ENCODE measurements at regions not wholly inside any gene's neighbourhood (a gene's known extent, or its start where the extent isn't known, plus 50 kb on each side); places are given as distances from the start of the nearest gene placed in this dataset.
"Not testable (repeated sequence)": the region's sequence is repeated elsewhere in the genome, so short reads cannot be mapped to it uniquely, and the experiment has no call there.

DNA sequence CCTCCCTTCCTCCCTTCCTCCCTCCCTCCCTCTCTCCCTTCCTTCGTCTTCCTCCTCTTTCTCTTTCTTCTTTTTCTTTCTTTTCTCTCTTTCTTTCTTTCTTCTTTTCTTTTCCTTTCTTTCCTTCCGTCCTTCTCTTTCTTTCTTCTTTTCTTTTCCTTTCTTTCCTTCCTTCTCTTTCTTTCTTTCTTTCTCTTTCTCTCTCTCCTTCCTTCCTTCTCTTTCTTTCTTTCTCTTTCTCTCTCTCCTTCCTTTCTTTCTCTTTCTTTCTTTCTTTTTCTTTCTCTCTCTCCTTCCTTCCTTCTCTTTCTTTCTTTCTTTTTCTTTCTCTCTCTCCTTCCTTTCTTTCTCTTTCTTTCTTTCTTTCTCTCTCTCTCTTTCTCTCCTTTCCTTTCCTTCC lies 84.4 kb upstream of the SLC24A2 start:
- not testable (repeated sequence) for DNase-seq (ENCODE audit: low read depth)

DNA sequence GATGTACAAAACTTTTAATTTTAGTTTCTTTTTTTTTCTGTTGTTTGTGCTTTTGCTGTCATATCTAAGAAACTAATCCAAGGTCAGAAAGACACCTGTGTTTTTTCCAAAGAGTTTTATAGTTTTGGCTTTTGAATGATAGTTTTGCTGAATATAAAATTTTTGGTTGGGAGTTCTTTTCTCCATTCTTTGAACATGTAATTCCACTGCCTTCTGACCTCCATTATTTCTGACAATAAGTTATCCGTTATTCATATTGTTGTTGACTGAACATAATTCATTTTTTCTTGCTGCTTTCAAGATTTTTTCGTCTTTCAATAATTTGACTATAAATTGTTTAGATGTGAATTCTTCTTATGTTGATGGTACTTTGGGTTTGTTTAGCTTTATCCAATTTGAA lies 82.2 kb upstream of the SLC24A2 start:
- no peak for DNase-seq (ENCODE audit: low read depth)

DNA sequence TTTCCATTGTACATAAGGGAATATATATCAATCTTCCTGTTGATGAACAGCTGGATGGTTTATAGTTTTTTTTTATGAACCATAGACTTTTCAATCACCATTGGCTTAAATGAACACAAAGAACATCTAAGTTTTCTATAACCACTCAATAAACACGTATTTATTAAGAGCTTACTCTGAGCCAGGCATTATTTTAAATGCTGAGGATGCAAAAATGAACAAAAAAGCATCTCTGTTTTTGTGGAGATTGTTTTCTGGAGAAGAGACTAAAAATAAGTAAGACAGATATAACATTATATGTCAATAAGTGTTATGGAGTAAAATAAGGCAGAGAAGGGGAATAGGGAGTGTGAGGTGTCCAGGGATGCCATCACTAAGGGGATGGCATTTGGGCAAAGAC lies 52.1 kb upstream of the SLC24A2 start:
- DNase-seq (ENCODE audit: low read depth): no peak
